Effector CD4-positive, alpha-beta T cell (primary cell): ENCODE measurements at regions not wholly inside any gene's neighbourhood (a gene's known extent, or its start where the extent isn't known, plus 50 kb on each side); places are given as distances from the start of the nearest gene placed in this dataset.

ENCODE experiments used
- DNase-seq: peaks from one replicate; pipeline ENCODE4 v3.0.0-alpha.2; 2020

GRCh38 chr18:57991552-57991951 lies 52.5 kb upstream of the NEDD4L start:
- DNase-seq, result no peak

- DNase-seq, result no peak
Measured at GRCh38 chr18:57989536-57989935, 54.5 kb upstream of the NEDD4L start.

GRCh38 chr18:57984490-57985115 lies 59.4 kb upstream of the NEDD4L start:
- no peak for DNase-seq

- no peak for DNase-seq
Measured at GRCh38 chr18:57983965-57984364, 60.1 kb upstream of the NEDD4L start.

- no peak for DNase-seq
Measured at GRCh38 chr18:57983472-57983871, 60.6 kb upstream of the NEDD4L start.

- DNase-seq, result no peak
Measured at GRCh38 chr18:57982372-57983021, 61.5 kb upstream of the NEDD4L start.

GRCh38 chr18:57981308-57982028 lies 62.6 kb upstream of the NEDD4L start:
- no peak for DNase-seq

GRCh38 chr18:57980573-57981307 lies 63.3 kb upstream of the NEDD4L start:
- DNase-seq, result no peak

GRCh38 chr18:57976230-57976773 lies 67.7 kb upstream of the NEDD4L start:
- DNase-seq, result no peak

- no peak for DNase-seq
Measured at GRCh38 chr18:57975805-57976204, 68.2 kb upstream of the NEDD4L start.

GRCh38 chr18:57974585-57975265 lies 69.3 kb upstream of the NEDD4L start:
- DNase-seq, result no peak

- no peak for DNase-seq
Measured at GRCh38 chr18:57973889-57974288, 70.1 kb upstream of the NEDD4L start.

GRCh38 chr18:57970356-57971095 lies 73.5 kb upstream of the NEDD4L start:
- DNase-seq, result no peak

- DNase-seq, result no peak
Measured at GRCh38 chr18:57969824-57970223, 74.2 kb upstream of the NEDD4L start.

GRCh38 chr18:57965246-57965645 lies 78.8 kb upstream of the NEDD4L start:
- no peak for DNase-seq

- DNase-seq, result no peak
Measured at GRCh38 chr18:57961876-57962505, 82.0 kb upstream of the NEDD4L start.

- no peak for DNase-seq
Measured at GRCh38 chr18:57961411-57961810, 82.6 kb upstream of the NEDD4L start.

- no peak for DNase-seq
Measured at GRCh38 chr18:57959278-57959677, 84.7 kb upstream of the NEDD4L start.

GRCh38 chr18:57957210-57957609 lies 86.8 kb upstream of the NEDD4L start:
- no peak for DNase-seq

- DNase-seq, result no peak
Measured at GRCh38 chr18:57956491-57956890, 87.5 kb upstream of the NEDD4L start.

- no peak for DNase-seq
Measured at GRCh38 chr18:57954935-57955334, 89.1 kb upstream of the NEDD4L start.
